Medulla oblongata (tissue), 1 donor: ENCODE measurements at regions not wholly inside any gene's neighbourhood (a gene's known extent, or its start where the extent isn't known, plus 50 kb on each side); places are given as distances from the start of the nearest gene placed in this dataset.
"Not testable (repeated sequence)": the region's sequence is repeated elsewhere in the genome, so short reads cannot be mapped to it uniquely, and the experiment has no call there.

ENCODE experiments used
- DNase-seq: peaks from one replicate; pipeline ENCODE4 v3.0.0-alpha.2; 2015; ENCODE audit errors: extremely low spot score

GRCh38 chr3:127440384-127440783, 150.1 kb downstream of the TPRA1 start:
- no peak for DNase-seq

- no peak for DNase-seq
These were observed 150.9 kb downstream of the TPRA1 start for GRCh38 chr3:127439621-127440020.

DNA sequence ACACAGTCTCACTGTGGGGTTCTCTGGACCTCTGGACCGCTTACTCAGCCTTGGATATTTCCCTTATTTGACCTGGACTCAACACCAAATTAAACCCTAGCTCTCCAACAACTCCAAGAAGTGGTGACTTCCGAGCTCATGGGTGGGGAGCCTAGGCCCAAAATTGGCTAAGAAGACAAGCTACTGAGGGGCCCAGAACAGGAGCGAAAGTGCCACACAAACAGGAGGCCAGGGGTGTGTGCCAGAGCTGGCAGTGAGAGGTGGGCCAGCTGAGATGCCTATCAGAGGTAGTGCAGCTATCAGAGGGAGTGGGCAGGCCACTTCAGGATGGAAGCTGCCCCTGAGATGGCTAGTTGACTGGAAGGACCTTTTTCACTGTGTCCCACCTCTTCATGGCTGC, 151.1 kb upstream of the PRR20G start:
- no peak for DNase-seq

DNA sequence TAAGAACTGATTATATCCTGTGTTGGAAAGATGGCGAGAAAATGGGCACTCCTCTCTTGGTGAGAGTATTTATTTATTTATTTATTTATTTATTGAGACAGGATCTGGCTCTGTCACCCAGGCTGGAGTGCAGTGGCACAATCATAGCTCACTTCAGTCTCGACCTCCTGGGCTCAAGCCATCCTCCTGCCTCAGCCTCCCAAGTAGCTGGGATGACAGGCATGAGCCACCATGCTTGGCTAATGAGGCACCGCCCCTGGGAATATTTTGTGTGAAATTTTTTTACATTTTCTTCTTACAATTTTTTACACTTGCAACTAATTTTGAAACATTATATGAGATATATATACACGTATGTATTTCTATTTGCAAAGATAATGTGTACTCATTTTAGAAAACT, 150.5 kb upstream of the PRR20G start:
- DNase-seq: no peak

GRCh38 chr3:127435299-127435698, 147.5 kb upstream of the PRR20G start:
- DNase-seq: not testable (repeated sequence)

DNA sequence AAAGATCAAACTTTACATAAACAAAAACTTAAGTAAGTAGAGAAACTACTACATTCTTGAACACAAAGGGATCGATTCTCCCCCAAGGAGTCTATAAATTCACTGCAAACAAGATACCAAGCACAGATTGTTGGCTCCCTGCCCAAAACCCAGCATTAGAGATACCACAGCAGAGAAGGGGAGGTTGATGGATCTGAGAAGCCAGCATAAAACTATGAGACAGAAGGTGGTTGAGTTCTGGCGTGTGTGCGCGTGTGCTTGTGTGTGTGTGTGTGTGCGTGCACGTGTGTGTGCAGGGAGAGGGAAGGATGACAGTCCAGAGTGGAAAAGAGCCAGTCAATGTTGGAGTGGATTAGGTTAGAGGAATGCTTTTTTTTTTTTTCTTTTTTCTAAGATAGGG, 143.2 kb upstream of the PRR20G start:
- DNase-seq: no peak

GRCh38 chr3:127428344-127428997, 140.6 kb upstream of the PRR20G start:
- DNase-seq: no peak

DNA sequence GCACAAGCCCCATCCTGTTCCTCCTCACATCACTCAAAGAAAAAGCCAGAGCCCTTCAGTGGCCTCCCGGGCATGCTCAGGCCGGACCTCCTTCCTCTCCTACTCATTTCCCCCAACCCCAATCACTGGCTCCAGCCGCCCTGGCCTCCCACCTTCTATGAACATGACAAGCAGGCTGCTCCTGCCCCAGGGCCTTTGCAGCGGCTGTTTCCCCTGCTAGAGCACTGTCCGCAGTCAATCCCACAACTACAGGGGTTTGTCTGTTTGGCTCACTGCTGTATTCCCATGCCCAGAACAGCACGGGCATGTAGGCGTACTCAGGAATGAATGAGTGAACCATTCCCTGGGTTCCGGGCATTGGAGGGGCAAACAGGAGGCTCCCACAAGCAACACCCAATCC, 139.8 kb upstream of the PRR20G start:
- DNase-seq: no peak

GRCh38 chr3:127427156-127427555, 139.3 kb upstream of the PRR20G start:
- DNase-seq: no peak

DNA sequence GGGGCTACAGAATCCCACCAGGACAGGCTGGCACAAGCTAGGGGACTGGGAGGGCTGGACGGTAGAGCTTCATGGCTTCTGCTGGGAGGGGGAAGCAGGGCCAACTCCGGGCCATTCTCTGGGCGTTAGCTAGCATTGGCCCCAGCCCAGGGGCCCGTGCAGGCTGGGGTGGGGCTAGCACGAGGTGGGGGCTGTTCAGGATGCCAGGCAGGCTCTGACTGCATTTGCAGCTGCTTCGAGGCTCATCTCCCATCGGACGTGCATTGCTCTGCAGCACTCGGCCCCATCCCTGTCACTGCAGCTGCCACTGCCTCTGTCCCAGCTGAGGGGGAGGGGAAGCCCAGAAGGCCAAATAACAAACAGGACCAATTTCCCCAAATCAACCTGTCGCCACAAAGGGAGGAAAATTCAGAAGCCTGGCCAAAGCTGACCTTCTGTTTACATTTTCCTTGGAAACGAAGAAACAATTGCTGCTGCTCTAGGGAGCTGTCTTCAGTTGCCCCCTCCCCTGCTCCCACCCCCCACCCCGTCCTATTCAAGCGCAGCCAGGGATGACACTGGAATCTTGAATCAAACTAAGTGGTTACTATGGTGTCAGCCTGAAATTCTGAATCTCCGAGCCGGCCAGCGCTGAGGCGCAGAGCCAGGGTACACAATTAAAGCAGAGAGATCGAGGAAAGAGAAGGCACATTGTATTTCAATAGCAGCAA, 138.8 kb upstream of the PRR20G start:
- peak; percentile 25 for DNase-seq

DNA sequence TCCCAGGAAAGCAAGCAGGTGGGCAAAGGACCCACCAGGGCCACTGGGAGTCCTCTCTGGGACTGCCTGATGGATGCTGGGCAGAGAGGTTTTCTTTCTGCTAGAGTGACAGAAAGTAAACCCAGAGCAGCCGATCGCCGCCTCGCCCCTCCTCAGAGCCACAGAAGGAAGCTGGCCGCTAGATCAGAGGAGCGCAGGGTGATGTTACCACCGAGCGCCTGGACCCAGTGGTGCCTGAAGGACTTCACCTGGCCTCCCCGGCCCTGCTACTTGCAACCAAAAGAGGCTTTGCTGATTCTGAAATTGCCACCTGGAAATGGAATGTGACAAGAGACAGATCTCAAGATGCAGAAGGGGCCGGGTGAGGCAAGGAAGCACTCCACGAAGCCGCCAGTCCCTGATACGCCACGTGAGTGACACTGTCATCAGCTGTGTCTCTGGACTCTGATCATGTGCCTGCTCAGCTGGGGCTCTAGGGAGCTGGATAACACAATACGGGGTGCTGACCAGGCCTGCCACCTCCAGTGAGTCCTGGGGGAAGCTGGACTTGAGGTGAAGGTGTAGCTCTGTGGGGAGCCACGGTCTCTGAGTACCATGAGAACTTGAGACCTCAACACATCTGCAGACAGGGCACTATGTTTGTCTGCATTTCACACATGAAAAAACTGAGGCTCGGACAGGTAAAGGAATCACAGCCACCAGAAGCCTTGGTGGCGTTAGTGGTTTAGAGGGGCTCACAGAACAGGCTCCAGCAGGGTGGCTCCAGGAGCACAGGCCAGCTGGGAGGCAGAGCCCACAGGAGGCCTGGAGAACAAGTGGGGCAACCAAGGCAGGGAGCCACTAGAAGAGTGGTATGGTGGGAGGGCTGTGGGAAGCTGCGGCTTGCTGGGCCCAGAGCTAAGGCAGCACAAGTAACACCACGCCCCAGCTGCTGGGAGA, 137.9 kb upstream of the PRR20G start:
- DNase-seq: no peak

DNA sequence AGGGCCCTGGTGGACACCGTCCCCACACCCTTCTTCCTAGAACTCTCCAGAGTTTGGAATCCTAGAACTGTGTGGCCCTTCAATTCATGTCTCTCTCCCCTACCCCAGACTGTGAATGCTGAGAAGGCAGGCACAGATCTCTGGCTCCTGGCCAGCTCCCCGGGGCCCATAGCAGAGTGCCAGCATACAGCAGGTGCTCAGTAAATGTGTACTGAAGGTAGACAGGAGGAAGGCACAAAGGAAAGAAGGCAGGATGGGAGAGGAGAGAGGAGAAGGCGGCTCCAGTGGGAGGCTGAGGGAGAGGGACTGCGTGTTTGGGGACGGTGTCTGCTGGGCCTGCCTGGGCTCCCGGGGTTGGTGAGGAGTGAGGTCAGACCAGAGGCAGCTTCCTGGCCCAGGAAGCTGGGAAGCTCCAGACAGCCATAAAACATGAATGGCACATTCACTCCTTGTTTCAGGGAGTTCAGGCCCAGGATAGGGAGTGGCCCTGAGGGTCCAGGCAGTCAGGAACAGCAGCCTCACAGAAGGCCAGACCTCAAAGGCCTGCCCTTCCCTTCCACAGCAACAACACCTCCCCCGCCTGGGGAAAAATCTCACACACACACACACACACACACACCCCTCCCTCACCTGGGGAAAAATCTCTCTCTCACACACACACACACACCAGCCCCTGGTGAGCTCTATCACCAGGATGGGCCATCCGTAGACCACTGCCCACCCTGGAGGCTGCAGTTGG, 137.1 kb upstream of the PRR20G start:
- no peak for DNase-seq

- DNase-seq: no peak
These were observed 136.3 kb upstream of the PRR20G start for GRCh38 chr3:127423856-127424765.

GRCh38 chr3:127422663-127423375, 135.0 kb upstream of the PRR20G start:
- no peak for DNase-seq

GRCh38 chr3:127421943-127422662, 134.3 kb upstream of the PRR20G start:
- DNase-seq: no peak

DNA sequence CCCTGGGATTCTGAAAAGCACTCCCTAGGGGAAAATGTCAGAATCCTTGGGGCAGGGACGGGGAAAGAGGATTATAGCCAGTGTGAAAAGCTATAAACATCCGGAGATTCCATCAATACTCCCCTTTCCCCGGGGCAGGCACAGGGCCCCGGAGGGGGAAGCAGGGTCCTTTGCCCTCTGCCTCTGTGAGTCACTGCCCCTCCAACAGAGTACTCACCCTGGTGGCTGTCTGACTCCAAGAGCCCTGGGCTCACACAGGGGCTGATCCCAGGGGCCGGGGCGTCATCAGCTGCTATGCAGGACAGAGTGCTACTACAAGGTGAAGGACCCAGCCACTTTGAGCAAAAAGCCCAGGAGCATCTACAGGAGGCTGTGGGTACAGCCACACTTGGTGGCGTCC, 133.0 kb upstream of the PRR20G start:
- no peak for DNase-seq

DNA sequence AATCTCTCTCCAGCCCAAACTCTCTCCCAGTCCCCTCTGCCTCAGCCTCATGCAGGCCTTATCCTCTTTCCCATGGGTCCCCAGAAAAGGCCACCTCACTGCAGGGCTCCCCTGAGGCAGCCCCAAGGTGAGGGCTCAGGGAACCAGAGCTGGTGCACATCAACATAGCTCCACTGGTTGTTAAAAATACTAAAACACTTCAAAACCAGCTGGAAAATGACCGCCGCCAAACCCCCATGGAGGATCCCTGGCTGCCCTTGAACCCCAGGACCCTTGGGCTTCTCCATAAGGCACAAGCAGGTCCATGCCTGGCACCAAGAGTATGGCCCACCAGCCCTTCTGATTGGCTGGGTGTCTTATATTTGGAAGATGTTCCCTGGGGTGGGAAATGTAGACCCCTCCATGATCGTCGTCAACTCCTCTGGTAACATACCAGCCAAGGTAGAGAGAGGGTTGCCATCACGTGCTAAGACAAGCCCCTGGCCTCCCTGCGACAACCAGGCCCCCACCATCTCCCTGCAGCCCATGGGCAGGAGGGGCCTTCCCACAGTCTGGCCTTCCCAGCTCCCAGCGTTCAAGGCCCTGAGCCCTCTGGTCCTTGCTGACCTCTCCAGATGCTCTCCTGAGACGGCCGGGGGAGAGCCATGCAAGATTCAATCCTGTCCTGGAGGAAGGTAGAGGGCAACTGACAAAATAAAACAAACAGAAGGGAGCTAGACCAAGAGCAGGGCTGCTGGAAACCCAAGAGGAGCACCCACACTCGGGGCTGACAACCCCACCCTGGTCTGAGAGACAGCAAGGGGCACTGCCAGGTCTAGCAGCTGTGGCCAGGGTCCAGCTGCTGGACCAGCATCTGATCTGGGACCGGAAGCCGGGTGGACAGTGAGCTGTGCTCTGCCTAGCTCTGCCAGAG, 132.1 kb upstream of the PRR20G start:
- no peak for DNase-seq

GRCh38 chr3:127419182-127419581, 131.3 kb upstream of the PRR20G start:
- no peak for DNase-seq
